ENCODE measurements at regions not wholly inside any gene's neighbourhood (a gene's known extent, or its start where the extent isn't known, plus 50 kb on each side); places are given as distances from the start of the nearest gene placed in this dataset.

- TF ChIP-seq EP300 (IDR thresholded peaks at IDR 0.05) (no peak), POLR2A (IDR thresholded peaks at IDR 0.05) (no peak)
- 18 to 33% (median 30%) methylated on average over 1 of the region's 1 CpG for WGBS, 3 donors
- H3K4me1 ChIP-seq (ENCODE audit: insufficient read depth) = no peaks in the 10 kb centered on the region
These were observed 68.0 kb upstream of the SLITRK1 start for GRCh38 chr13:83950293-83950692.

GRCh38 chr13:83943530-83944279, 61.4 kb upstream of the SLITRK1 start:
- Histone ChIP-seq H3K27me3 (no peaks in the 10 kb centered on the region), H3K27ac (no peak overlapping the region), H3K36me3 (no peaks in the 10 kb centered on the region), H3K4me1 (ENCODE audit: insufficient read depth) (no peaks in the 10 kb centered on the region), H3K9me3 (no peaks in the 10 kb centered on the region), H3K4me3 (no peak overlapping the region)
- intact Hi-C loops (cut with DNase I) = no loop called here
- 61 to 73% (median 65%) methylated on average over 6 of the region's 6 CpGs for WGBS, 3 donors
- TF ChIP-seq, protein P1, sequence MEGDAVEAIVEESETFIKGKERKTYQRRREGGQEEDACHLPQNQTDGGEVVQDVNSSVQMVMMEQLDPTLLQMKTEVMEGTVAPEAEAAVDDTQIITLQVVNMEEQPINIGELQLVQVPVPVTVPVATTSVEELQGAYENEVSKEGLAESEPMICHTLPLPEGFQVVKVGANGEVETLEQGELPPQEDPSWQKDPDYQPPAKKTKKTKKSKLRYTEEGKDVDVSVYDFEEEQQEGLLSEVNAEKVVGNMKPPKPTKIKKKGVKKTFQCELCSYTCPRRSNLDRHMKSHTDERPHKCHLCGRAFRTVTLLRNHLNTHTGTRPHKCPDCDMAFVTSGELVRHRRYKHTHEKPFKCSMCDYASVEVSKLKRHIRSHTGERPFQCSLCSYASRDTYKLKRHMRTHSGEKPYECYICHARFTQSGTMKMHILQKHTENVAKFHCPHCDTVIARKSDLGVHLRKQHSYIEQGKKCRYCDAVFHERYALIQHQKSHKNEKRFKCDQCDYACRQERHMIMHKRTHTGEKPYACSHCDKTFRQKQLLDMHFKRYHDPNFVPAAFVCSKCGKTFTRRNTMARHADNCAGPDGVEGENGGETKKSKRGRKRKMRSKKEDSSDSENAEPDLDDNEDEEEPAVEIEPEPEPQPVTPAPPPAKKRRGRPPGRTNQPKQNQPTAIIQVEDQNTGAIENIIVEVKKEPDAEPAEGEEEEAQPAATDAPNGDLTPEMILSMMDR (IDR thresholded peaks at IDR 0.05) = no peak
- TF ChIP-seq EP300 (IDR thresholded peaks at IDR 0.05) (no peak), POLR2A (IDR thresholded peaks at IDR 0.05) (no peak)
- DNase-seq = no peak

More at GRCh38 chr13:83950293-83950692, 68.0 kb upstream of the SLITRK1 start:
- Histone ChIP-seq H3K27me3 (no peaks in the 10 kb centered on the region), H3K27ac (no peak overlapping the region), H3K36me3 (no peaks in the 10 kb centered on the region), H3K9me3 (no peaks in the 10 kb centered on the region), H3K4me3 (no peak overlapping the region)
- intact Hi-C loops (cut with DNase I) = no loop called here
- DNase-seq = no peak

- TF ChIP-seq, protein P1 (IDR thresholded peaks at IDR 0.05) = no peak
- TF ChIP-seq EP300 (IDR thresholded peaks at IDR 0.05) (no peak), POLR2A (IDR thresholded peaks at IDR 0.05) (no peak)
- no peaks in the 10 kb centered on the region for H3K4me1 ChIP-seq (ENCODE audit: insufficient read depth)
- intact Hi-C loops (cut with DNase I) = no loop called here
- WGBS, 3 donors = 84 to 92% (median 87%) methylated on average over 4 of the region's 4 CpGs
- no peaks in the 10 kb centered on the region for H3K27me3 ChIP-seq
- H3K27ac ChIP-seq = no peak overlapping the region
- no peak for DNase-seq
- H3K4me3 ChIP-seq = no peak overlapping the region
- no peaks in the 10 kb centered on the region for H3K9me3 ChIP-seq
- H3K36me3 ChIP-seq = no peaks in the 10 kb centered on the region
These were observed 59.5 kb upstream of the SLITRK1 start for GRCh38 chr13:83941701-83942335.

GRCh38 chr13:83940742-83941141, 58.5 kb upstream of the SLITRK1 start:
- no peaks in the 10 kb centered on the region for H3K36me3 ChIP-seq
- H3K4me1 ChIP-seq (ENCODE audit: insufficient read depth) = no peaks in the 10 kb centered on the region
- TF ChIP-seq, protein P1 (IDR thresholded peaks at IDR 0.05) = no peak
- TF ChIP-seq EP300 (IDR thresholded peaks at IDR 0.05) (no peak), POLR2A (IDR thresholded peaks at IDR 0.05) (no peak)
- intact Hi-C loops (cut with DNase I) = no loop called here
- no peaks in the 10 kb centered on the region for H3K27me3 ChIP-seq
- no peak overlapping the region for H3K4me3 ChIP-seq
- no peak overlapping the region for H3K27ac ChIP-seq
- no peaks in the 10 kb centered on the region for H3K9me3 ChIP-seq
- no peak for DNase-seq
- WGBS, 3 donors = 84 to 91% (median 87%) methylated on average over 1 of the region's 1 CpG

- 80 to 84% (median 82%) methylated on average over 1 of the region's 1 CpG for WGBS, 3 donors
- intact Hi-C loops (cut with DNase I) = no loop called here
- Histone ChIP-seq H3K27ac (no peak overlapping the region), H3K9me3 (no peaks in the 10 kb centered on the region), H3K27me3 (no peaks in the 10 kb centered on the region), H3K4me3 (no peak overlapping the region), H3K4me1 (ENCODE audit: insufficient read depth) (no peaks in the 10 kb centered on the region), H3K36me3 (no peaks in the 10 kb centered on the region)
- no peak for TF ChIP-seq POLR2A (IDR thresholded peaks at IDR 0.05)
- no peak for DNase-seq
These were observed 55.3 kb upstream of the SLITRK1 start for GRCh38 chr13:83937579-83937978.
